Common myeloid progenitor, CD34-positive (primary cell): ENCODE measurements at regions not wholly inside any gene's neighbourhood (a gene's known extent, or its start where the extent isn't known, plus 50 kb on each side); places are given as distances from the start of the nearest gene placed in this dataset.
A peak's percentile ranks its signal among the peaks of the same experiment; 100 is the strongest.
"Not testable (repeated sequence)": the region's sequence is repeated elsewhere in the genome, so short reads cannot be mapped to it uniquely, and the experiment has no call there.

Experiments
- CTCF ChIA-PET: fragments of 350-600 bp; sonication (Branson Sonifier 250); formaldehyde crosslinking; loops from one replicate; lab custom pipeline; 2021; ENCODE audit warnings: antibody characterized with exemption; lab: Charles Lee
- POLR2A ChIA-PET: fragments of 350-600 bp; sonication (Branson Sonifier 250); formaldehyde crosslinking; loops from one replicate; lab custom pipeline; 2021; ENCODE audit warnings: antibody characterized with exemption; lab: Charles Lee
- DNase-seq, 3 donors: peaks; one replicate each; pipeline versions ENCODE4 v3.0.0 to v3.0.0-alpha.2; 2013
- H3K27ac ChIP-seq, 2 experiments: 1 replicate in 1 of 2; 2 replicates in 1 of 2; pipeline ENCODE4 v1.7.0; 2013; ENCODE audit warnings: inconsistent platforms in 2 of 2, low read length in 2 of 2, mild to moderate bottlenecking in 2 of 2, low read depth in 1 of 2, moderate library complexity in 1 of 2; ENCODE audit not compliant: severe bottlenecking in 2 of 2, insufficient read depth in 1 of 2, poor library complexity in 1 of 2
- H3K27me3 ChIP-seq, 5 experiments: replicated peaks in 2 of 5; 1 replicate in 3 of 5; 2 replicates in 2 of 5; pipeline versions ENCODE4 v1.6.1 to v1.7.0; 2013; ENCODE audit warnings: low read length in 4 of 5, mild to moderate bottlenecking in 2 of 5, moderate library complexity in 2 of 5, inconsistent platforms in 1 of 5; ENCODE audit not compliant: insufficient read depth in 5 of 5, control insufficient read depth in 4 of 5
- H3K36me3 ChIP-seq, 4 experiments: 1 replicate in 2 of 4; 2 replicates in 2 of 4; pipeline versions ENCODE4 v1.6.1 to v1.7.0; 2013; ENCODE audit warnings: low read length in 3 of 4, control low read depth in 1 of 4, mild to moderate bottlenecking in 1 of 4; ENCODE audit not compliant: control insufficient read depth in 4 of 4, insufficient read depth in 4 of 4
- H3K4me1 ChIP-seq, 4 experiments: 1 replicate in 3 of 4; 2 replicates in 1 of 4; pipeline versions ENCODE4 v1.6.1 to v1.7.1; 2013; ENCODE audit warnings: low read length in 3 of 4, mild to moderate bottlenecking in 3 of 4, control low read depth in 1 of 4, inconsistent platforms in 1 of 4, moderate library complexity in 1 of 4; ENCODE audit not compliant: control insufficient read depth in 4 of 4, insufficient read depth in 4 of 4; ENCODE audit errors: control extremely low read depth in 1 of 4
- H3K4me3 ChIP-seq, 7 experiments: 1 replicate in 4 of 7; 2 replicates in 3 of 7; pipeline versions ENCODE4 v1.5.1 to v1.7.0; 2013; ENCODE audit warnings: mild to moderate bottlenecking in 7 of 7, low read length in 6 of 7, moderate library complexity in 6 of 7, inconsistent platforms in 2 of 7, low read depth in 2 of 7, control low read depth in 1 of 7; ENCODE audit not compliant: insufficient read depth in 4 of 7, control insufficient read depth in 1 of 7; ENCODE audit errors: extremely low read depth in 1 of 7
- H3K9me3 ChIP-seq, 5 experiments: 1 replicate in 4 of 5; 2 replicates in 1 of 5; pipeline versions ENCODE4 v1.6.1 to v1.7.1; 2013; ENCODE audit warnings: low read length in 4 of 5, mild to moderate bottlenecking in 2 of 5, inconsistent platforms in 1 of 5, low read depth in 1 of 5, moderate library complexity in 1 of 5; ENCODE audit not compliant: control insufficient read depth in 4 of 5, insufficient read depth in 2 of 5; ENCODE audit errors: control extremely low read depth in 1 of 5
- WGBS: methylation state at CpG from one replicate; pipeline ENCODE4 v1.1.5; 2013; ENCODE audit not compliant: insufficient coverage; 5-methylcytosine and 5-hydroxymethylcytosine counted together

GRCh38 chr4:131584587-131584986 lies 1564.5 kb upstream of the PCDH10 start:
- no peak for DNase-seq
- H3K27ac ChIP-seq, result no peak overlapping the region

GRCh38 chr4:131595140-131595539 lies 1554.0 kb upstream of the PCDH10 start:
- Histone ChIP-seq H3K36me3 (no peaks in the 10 kb centered on the region), H3K9me3 (peaks cover 0 to 3% (median 0%) of the 10 kb centered on the region in 5 experiments), H3K4me3 (no peak overlapping the region), H3K4me1 (no peaks in the 10 kb centered on the region), H3K27me3 (no peaks in the 10 kb centered on the region), H3K27ac (no peak overlapping the region)
- no CpG with 5 or more reads among the region's 2 CpGs for WGBS
- POLR2A ChIA-PET, result no interaction called here
- no peak for DNase-seq
- CTCF ChIA-PET, result no interaction called here

More at GRCh38 chr4:131584587-131584986, 1564.5 kb upstream of the PCDH10 start:
- WGBS, result 97% methylated on average over 5 of the region's 5 CpGs
- ChIA-PET POLR2A (no interaction called here), CTCF (no interaction called here)
- Histone ChIP-seq H3K36me3 (no peaks in the 10 kb centered on the region), H3K4me3 (no peak overlapping the region), H3K27me3 (no peaks in the 10 kb centered on the region), H3K4me1 (no peaks in the 10 kb centered on the region), H3K9me3 (peaks cover 0 to 3% (median 0%) of the 10 kb centered on the region in 5 experiments)

GRCh38 chr4:131603705-131604104 lies 1545.4 kb upstream of the PCDH10 start:
- ChIA-PET CTCF (no interaction called here), POLR2A (no interaction called here)
- Histone ChIP-seq H3K9me3 (no peaks in the 10 kb centered on the region), H3K27me3 (no peaks in the 10 kb centered on the region), H3K27ac (no peak overlapping the region), H3K36me3 (no peaks in the 10 kb centered on the region), H3K4me3 (no peak overlapping the region), H3K4me1 (no peaks in the 10 kb centered on the region)
- no peak for DNase-seq
- no CpG with 5 or more reads among the region's 1 CpG for WGBS

GRCh38 chr4:131609039-131609438 lies 1540.1 kb upstream of the PCDH10 start:
- POLR2A ChIA-PET, result no interaction called here
- CTCF ChIA-PET, result no interaction called here

GRCh38 chr4:131610517-131610916 lies 1538.6 kb upstream of the PCDH10 start:
- H3K36me3 ChIP-seq, H3K27ac ChIP-seq, H3K27me3 ChIP-seq, CTCF ChIA-PET, H3K4me1 ChIP-seq, POLR2A ChIA-PET, H3K4me3 ChIP-seq, H3K9me3 ChIP-seq, DNase-seq: not testable (repeated sequence)
- WGBS, result 71% methylated on average over 1 of the region's 1 CpG

More at GRCh38 chr4:131609039-131609438, 1540.1 kb upstream of the PCDH10 start:
- H3K27ac ChIP-seq, result no peak overlapping the region
- no peaks in the 10 kb centered on the region for H3K36me3 ChIP-seq
- no peaks in the 10 kb centered on the region for H3K9me3 ChIP-seq
- H3K4me1 ChIP-seq, result no peaks in the 10 kb centered on the region
- H3K27me3 ChIP-seq, result no peaks in the 10 kb centered on the region
- H3K4me3 ChIP-seq, result no peak overlapping the region
- no peak for DNase-seq

GRCh38 chr4:131613086-131613823 lies 1535.8 kb upstream of the PCDH10 start:
- POLR2A ChIA-PET, result no interaction called here
- no peak for DNase-seq
- Histone ChIP-seq H3K27me3 (no peaks in the 10 kb centered on the region), H3K36me3 (no peaks in the 10 kb centered on the region), H3K27ac (no peak overlapping the region), H3K4me1 (no peaks in the 10 kb centered on the region), H3K9me3 (no peaks in the 10 kb centered on the region), H3K4me3 (no peak overlapping the region)
- WGBS, result no CpG with 5 or more reads among the region's 5 CpGs
- CTCF ChIA-PET, result no interaction called here

- H3K4me1 ChIP-seq, result no peaks in the 10 kb centered on the region
- peak in 1 of 3 donors; percentile 1 for DNase-seq
- ChIA-PET POLR2A (no interaction called here), CTCF (no interaction called here)
- WGBS, result no CpG with 5 or more reads among the region's 1 CpG
- H3K36me3 ChIP-seq, result no peaks in the 10 kb centered on the region
- H3K4me3 ChIP-seq, result no peak overlapping the region
- no peak overlapping the region for H3K27ac ChIP-seq
- no peaks in the 10 kb centered on the region for H3K9me3 ChIP-seq
- H3K27me3 ChIP-seq, result no peaks in the 10 kb centered on the region
Observed at GRCh38 chr4:131613824-131614216, 1535.3 kb upstream of the PCDH10 start.
